SK-N-MC (cell line): ENCODE measurements at regions not wholly inside any gene's neighbourhood (a gene's known extent, or its start where the extent isn't known, plus 50 kb on each side); places are given as distances from the start of the nearest gene placed in this dataset.
A peak's percentile ranks its signal among the peaks of the same experiment; 100 is the strongest.

ENCODE experiments used
- DNase-seq: peaks from one replicate; pipeline ENCODE4 v3.0.0-alpha.2; 2011; ENCODE audit warnings: low read depth, low spot score
- H3K27ac ChIP-seq: fragments of 200-600 bp; sonication (generic); 2 replicates; pipeline ENCODE4 v1.5.1; 2016; ENCODE audit warnings: mixed run types
- H3K36me3 ChIP-seq: fragments of 200-600 bp; sonication (generic); 2 replicates; pipeline ENCODE4 v1.6.1; 2017; ENCODE audit warnings: antibody characterized with exemption, low read length, mixed read lengths; ENCODE audit not compliant: insufficient read depth
- H3K4me3 ChIP-seq: fragments of 200-600 bp; sonication (generic); 2 replicates; pipeline ENCODE4 v1.5.1; 2016
- H3K9ac ChIP-seq: fragments of 200-600 bp; sonication (generic); 2 replicates; pipeline ENCODE4 v1.8.0; 2017; ENCODE audit warnings: mixed run types, mixed read lengths; ENCODE audit not compliant: insufficient read length
- H3K9me3 ChIP-seq: fragments of 200-600 bp; sonication (generic); 2 replicates; pipeline ENCODE4 v1.6.1; 2017; ENCODE audit warnings: low read depth, mild to moderate bottlenecking, antibody characterized with exemption, low read length, moderate library complexity, mixed read lengths
- EZH2 ChIP-seq: fragments of 200-600 bp; sonication (generic); IDR thresholded peaks from one replicate; pipeline ENCODE4 v1.6.1; 2017; ENCODE audit warnings: antibody characterized with exemption
- FOXP2 ChIP-seq: optimal IDR thresholded peaks from 2 replicates; pipeline ENCODE3; 2011; ENCODE audit warnings: mild to moderate bottlenecking, moderate library complexity; ENCODE audit not compliant: insufficient read depth; ENCODE audit errors: extremely low read length, control extremely low read depth
- POLR2AphosphoS5 ChIP-seq: IDR thresholded peaks from 2 replicates; pipeline ENCODE4 v1.6.1; 2012; ENCODE audit warnings: mild to moderate bottlenecking, low read depth, low read length, borderline replicate concordance

GRCh38 chr2:6679471-6679870, 186.2 kb downstream of the CMPK2 start:
- DNase-seq, result no peak
- no peaks in the 10 kb centered on the region for H3K9me3 ChIP-seq
- H3K36me3 ChIP-seq, result no peaks in the 10 kb centered on the region
- TF ChIP-seq POLR2AphosphoS5 (no peak), FOXP2 (no peak), EZH2 (no peak)
- no peak overlapping the region for H3K9ac ChIP-seq
- no peak overlapping the region for H3K4me3 ChIP-seq
- no peak overlapping the region for H3K27ac ChIP-seq

DNA sequence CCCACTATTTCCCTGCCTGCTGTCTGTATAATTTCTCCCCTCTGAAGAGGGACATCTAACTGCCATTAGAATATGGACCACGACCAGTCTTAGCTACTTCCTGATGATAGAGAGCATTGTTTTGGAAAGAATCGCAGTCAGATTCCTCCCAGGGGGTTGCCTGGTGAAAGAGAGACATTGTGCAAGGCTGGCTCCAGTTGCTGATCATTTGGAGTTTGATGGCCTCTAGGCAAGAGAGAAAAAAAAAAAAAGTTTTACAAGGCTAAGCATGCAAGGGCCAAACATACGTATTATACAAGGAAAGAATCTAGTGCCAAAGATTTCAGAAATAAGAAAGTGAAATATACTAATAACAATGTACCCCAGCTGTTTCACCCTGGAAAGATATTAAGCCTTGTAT, 182.2 kb downstream of the CMPK2 start:
- Histone ChIP-seq H3K4me3 (no peak overlapping the region), H3K9me3 (no peaks in the 10 kb centered on the region), H3K9ac (no peak overlapping the region), H3K27ac (no peak overlapping the region), H3K36me3 (no peaks in the 10 kb centered on the region)
- TF ChIP-seq FOXP2 (no peak), EZH2 (no peak), POLR2AphosphoS5 (no peak)
- no peak for DNase-seq

GRCh38 chr2:6685447-6685846, 180.3 kb downstream of the CMPK2 start:
- TF ChIP-seq POLR2AphosphoS5, result no peak
- no peak overlapping the region for H3K9ac ChIP-seq
- DNase-seq, result no peak
- H3K36me3 ChIP-seq, result no peaks in the 10 kb centered on the region
- H3K9me3 ChIP-seq, result no peaks in the 10 kb centered on the region
- H3K27ac ChIP-seq, result no peak overlapping the region
- H3K4me3 ChIP-seq, result no peak overlapping the region

DNA sequence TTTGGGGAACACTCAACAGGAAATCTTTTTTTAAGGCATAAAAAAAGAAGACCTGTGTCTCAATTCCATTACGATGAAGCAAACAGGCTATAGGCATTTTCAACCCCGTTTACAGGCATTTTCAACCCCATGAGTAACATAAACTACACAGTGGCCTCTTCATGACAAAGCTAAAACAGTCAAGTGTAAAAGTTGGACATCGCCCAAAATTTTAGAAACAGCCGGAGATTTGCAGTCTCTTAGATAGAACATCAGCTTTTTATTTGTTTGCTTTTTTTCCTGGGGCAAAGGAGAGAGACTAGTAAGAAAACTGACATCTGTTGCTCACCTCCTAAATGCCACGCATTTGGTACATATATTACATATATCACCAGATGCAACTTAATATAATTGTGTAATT, 173.7 kb downstream of the CMPK2 start:
- Histone ChIP-seq H3K9me3 (no peaks in the 10 kb centered on the region), H3K36me3 (no peaks in the 10 kb centered on the region), H3K9ac (no peak overlapping the region), H3K27ac (peak overlapping the region; percentile 16), H3K4me3 (peak overlapping the region; percentile 34; the same call in 1 of the 2 replicates)
- DNase-seq, result no peak
- TF ChIP-seq POLR2AphosphoS5 (no peak), FOXP2 (no peak), EZH2 (no peak)

- Histone ChIP-seq H3K9me3 (no peaks in the 10 kb centered on the region), H3K9ac (no peak overlapping the region), H3K4me3 (no peak overlapping the region), H3K36me3 (no peaks in the 10 kb centered on the region), H3K27ac (no peak overlapping the region)
- DNase-seq, result no peak
- TF ChIP-seq FOXP2 (no peak), POLR2AphosphoS5 (no peak), EZH2 (no peak)
Measured at GRCh38 chr2:6692819-6693218, 172.9 kb downstream of the CMPK2 start.

GRCh38 chr2:6694555-6694954, 171.2 kb downstream of the CMPK2 start:
- no peak for DNase-seq
- H3K4me3 ChIP-seq, result no peak overlapping the region
- H3K9me3 ChIP-seq, result no peaks in the 10 kb centered on the region
- no peak for TF ChIP-seq POLR2AphosphoS5
- TF ChIP-seq FOXP2, result no peak
- no peak for TF ChIP-seq EZH2
- H3K9ac ChIP-seq, result no peak overlapping the region
- no peak overlapping the region for H3K27ac ChIP-seq
- no peaks in the 10 kb centered on the region for H3K36me3 ChIP-seq

DNA sequence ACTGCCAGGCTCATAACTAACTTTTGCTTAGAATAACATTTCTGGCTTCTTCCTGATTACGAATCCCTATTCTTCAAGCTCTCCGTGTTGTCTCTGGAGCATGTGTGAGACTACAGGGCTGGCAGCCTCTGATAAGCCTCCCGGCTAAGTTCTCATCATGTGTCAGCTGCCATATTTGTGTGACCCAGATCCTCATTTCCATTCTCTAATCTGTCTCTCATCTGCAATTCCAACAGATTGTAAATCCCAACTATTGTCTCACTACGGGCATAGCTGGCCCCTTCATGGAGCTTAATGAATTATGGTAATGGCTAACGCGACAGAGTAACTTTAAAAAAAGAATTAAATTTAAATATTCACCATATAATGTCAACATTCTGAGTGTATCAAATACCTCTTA, 165.4 kb downstream of the CMPK2 start:
- H3K36me3 ChIP-seq, result no peaks in the 10 kb centered on the region
- no peaks in the 10 kb centered on the region for H3K9me3 ChIP-seq
- no peak overlapping the region for H3K9ac ChIP-seq
- no peak overlapping the region for H3K4me3 ChIP-seq
- TF ChIP-seq FOXP2, result no peak
- no peak for TF ChIP-seq POLR2AphosphoS5
- no peak for TF ChIP-seq EZH2
- no peak overlapping the region for H3K27ac ChIP-seq
- no peak for DNase-seq

DNA sequence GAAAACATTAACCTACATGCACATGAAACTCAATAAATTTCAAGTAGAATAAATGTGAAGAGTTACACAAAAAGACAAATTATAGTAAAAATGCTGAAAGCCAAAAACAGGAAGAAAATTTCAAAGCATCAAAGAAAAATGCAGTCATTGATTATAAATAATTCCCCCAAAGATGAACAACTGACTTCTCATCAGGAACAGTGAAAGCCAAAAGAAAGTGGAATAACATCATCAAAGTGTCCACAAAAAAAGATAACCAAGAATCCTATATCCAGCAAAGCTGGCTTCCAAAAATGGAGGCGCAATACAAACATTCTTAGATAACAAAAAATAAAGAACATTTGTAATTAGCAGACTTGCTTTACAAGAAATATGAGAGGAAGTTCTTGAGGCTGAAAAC, 161.6 kb downstream of the CMPK2 start:
- Histone ChIP-seq H3K9me3 (no peaks in the 10 kb centered on the region), H3K4me3 (no peak overlapping the region), H3K9ac (no peak overlapping the region), H3K36me3 (no peaks in the 10 kb centered on the region), H3K27ac (no peak overlapping the region)
- no peak for DNase-seq
- no peak for TF ChIP-seq FOXP2
- no peak for TF ChIP-seq POLR2AphosphoS5
- TF ChIP-seq EZH2, result no peak

DNA sequence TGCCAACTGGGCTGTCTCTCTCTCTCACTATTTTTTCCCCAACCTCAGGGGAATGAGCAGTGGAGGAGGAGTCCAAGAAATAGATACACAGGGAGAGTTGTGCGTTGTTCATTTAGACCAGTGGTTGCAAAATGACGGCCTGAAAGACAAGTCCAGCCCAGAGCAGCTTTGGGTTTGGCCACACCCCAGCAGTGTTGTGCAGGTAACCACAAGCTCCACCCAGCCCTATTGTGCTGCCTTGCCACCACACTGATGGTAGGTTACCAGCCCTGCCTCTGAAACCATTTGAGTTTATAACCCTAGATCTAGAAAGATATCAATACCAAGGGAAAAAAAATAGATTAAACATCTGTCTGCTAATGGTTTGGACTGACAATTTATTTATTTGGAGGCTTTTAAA, 144.3 kb downstream of the CMPK2 start:
- no peaks in the 10 kb centered on the region for H3K9me3 ChIP-seq
- H3K27ac ChIP-seq, result no peak overlapping the region
- TF ChIP-seq EZH2 (no peak), POLR2AphosphoS5 (no peak), FOXP2 (no peak)
- H3K4me3 ChIP-seq, result no peak overlapping the region
- no peak for DNase-seq
- no peaks in the 10 kb centered on the region for H3K36me3 ChIP-seq
- H3K9ac ChIP-seq, result no peak overlapping the region

DNA sequence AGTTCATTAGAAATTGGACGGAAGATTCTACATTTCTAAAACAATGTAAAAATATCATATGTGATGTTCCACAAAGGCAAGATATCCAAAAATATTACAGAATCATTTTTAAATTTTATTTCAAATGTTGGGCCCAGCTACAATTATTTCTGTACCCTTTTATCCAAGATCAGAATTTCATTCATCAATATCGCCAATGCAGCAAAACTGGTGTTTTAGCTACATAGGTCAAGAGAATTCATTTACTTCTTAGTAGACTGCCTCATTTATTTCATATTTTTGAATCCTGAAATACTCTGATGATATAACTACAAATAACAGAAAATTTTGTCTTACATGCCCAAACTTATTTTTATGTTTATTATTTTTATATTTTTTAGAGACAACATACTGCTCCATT, 143.1 kb downstream of the CMPK2 start:
- H3K27ac ChIP-seq, result no peak overlapping the region
- H3K4me3 ChIP-seq, result no peak overlapping the region
- no peak for DNase-seq
- no peak overlapping the region for H3K9ac ChIP-seq
- no peaks in the 10 kb centered on the region for H3K36me3 ChIP-seq
- H3K9me3 ChIP-seq, result no peaks in the 10 kb centered on the region
- TF ChIP-seq FOXP2, result no peak
- no peak for TF ChIP-seq EZH2
- no peak for TF ChIP-seq POLR2AphosphoS5
